HG03571 (cell line): ENCODE measurements at regions not wholly inside any gene's neighbourhood (a gene's known extent, or its start where the extent isn't known, plus 50 kb on each side); places are given as distances from the start of the nearest gene placed in this dataset.

Source experiments
- ATAC-seq: cut with Tn5 transposase; IDR thresholded peaks from one replicate; pipeline ENCODE4 v1.9.1; 2021; ENCODE audit not compliant: unreplicated experiment

DNA sequence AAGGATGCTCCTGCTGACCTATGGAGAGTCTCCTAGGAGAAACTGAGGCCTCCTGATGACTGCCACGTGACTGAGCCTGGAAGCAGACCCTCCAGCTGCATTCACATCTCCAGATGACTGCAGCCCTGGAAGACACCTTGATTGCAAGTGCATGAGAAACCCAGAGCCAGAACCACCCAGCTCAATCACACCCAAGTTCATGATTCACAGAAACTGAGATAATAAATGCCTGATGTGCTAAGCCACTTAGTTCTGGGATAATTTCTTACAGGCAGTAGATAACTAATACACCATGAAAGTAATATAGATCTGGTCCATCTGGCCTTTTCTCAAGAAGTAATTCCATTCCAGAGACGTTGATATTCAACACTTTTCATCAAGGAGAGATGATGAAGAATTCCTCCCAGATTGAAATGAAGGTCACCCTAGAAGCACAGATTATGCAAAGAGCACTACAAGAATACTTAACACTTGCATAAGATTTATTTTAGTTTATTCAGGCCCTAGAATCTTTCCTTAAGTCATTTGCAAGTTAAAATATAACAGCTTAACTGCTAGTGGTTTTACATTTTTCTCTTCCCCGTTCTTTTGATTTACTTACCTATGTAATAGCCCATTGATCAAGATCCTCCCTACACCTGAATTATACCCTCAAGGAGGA is 208.2 kb upstream of the INHBA start:
- no peak for ATAC-seq

DNA sequence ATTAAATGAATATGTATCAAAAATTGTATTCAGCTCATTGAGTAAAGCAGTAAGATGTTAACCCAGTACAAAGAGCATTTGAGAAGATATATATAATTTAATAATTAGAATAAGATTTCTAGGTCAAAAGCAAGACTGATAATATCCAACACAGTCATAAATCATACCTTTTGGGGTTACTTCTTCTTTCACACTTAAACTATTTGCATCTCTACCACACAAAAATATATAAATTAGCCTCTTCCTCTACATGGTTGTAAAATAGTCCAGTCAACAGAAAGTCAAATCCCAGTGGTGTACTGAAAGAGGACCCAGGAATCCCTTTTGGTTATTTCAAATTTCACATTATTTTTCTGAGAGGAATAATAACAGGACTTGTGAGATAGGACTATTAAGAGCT is 204.6 kb upstream of the INHBA start:
- ATAC-seq = no peak

DNA sequence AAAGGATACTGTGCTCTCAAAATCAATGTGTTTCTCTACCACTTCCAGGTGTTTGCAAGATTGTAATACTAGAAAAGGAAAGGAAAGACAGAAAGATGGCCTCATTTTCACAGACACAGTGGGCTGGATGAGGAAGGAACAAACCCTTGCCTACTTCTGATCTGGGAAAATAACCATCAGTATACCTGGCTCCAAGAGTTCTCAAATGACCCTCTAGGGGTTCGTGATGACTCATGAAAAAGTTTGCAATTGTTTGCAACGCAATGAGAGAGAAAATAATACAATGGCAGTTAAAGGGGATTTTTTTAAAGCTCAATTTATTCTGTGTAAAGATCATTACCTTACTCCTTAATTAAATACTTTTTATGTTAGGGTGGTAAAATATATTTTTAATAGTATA is 197.6 kb upstream of the INHBA start:
- no peak for ATAC-seq

DNA sequence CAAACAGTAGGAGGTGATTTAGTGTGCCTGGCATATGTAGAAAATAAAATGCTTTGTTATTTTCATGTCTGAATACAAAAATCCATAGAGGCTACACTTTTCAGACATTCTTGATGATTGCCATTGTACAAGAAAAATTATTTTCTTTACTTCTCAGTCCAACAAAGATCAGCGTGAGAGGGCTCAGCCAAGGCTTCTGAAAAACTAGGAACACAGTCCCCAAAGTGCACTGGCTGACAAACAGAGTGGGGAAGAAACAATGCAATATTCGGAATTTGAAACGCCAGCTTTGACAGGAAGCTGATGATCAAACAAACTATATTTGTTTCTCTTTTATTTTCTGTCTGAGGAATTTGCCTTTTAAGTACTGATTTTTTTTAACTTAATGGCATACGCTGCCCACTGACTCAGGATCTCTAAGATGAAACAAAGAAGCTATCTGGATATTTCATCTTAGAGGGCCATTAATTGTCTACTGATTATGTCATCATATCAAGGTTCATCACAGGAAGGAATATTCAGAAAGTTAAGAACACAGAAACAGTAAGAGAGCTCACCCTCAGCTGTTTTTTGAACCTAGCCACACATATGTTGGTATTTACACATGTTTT is 197.0 kb upstream of the INHBA start:
- no peak for ATAC-seq

DNA sequence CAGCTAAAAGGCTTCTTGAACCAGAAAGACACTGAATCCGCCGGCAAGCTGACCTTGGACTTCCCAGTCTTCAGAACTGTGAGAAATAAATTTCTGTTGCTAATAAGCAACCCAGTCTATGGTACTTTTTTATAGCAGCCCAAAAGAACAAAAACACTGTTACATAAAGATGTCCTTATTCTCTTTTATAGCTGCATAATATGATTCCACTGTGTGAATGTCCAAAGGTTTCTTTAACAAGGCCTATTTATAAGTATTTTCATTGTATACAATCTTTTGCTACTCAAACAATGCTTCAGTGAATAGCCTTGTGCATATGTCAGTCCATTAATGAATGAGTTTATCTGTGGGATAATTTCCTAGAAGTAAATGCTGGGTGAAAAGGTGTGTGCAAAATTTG is 190.8 kb upstream of the INHBA start:
- ATAC-seq = no peak

DNA sequence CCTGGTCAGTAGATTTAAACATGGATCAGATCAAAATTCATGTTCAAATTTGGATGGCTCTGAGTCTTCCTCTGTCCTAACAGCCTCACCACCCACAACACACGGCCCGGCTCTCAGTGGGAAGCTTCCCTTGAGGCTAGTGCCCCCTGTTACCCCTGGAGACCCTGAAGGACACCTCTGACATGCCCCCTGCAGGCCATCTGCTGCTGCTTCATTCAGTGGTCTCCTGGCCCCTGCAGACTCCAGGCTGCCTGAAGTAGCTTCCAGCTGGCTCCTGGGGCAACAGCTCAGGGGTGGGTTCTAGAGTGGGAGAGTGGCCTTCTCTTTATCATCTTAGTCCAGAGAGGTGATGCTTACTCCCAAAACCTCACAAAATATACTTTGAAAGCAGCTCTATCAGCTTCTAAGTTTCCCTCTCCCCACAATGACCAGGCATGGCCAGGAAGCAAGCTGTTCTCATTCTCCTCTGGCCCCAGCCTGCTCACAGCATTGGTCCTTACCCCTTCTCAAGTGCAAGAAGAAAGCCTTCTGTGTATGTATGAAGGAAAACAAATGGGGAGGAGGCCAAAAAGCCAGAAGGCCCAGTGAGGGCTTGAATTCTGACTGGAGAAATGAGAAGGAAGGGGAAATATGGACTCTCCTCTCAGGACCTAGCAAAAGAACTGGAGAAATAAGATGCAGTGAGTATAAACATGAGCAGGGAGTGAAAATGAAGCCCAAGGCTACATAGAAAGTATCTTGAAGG is 189.6 kb upstream of the INHBA start:
- no peak for ATAC-seq

DNA sequence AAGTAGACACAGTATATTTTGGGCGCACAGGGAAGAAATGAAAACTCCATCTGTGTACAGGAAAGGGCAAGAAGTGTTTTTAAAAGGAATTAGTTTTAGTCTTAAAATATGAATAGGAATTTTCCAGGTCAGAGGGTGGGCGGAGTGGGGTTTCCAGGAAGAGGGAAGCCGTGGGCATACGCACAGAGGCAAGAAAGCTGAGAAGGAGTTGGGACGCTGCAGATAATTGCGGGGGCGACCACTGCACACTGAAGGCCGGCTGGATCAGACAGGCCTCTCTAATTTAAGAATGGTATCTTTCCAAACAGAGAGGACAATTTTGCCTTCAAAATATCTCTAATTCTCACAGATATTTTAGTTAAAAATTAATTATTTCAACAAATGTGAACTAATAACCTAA is 189.1 kb upstream of the INHBA start:
- no peak for ATAC-seq

DNA sequence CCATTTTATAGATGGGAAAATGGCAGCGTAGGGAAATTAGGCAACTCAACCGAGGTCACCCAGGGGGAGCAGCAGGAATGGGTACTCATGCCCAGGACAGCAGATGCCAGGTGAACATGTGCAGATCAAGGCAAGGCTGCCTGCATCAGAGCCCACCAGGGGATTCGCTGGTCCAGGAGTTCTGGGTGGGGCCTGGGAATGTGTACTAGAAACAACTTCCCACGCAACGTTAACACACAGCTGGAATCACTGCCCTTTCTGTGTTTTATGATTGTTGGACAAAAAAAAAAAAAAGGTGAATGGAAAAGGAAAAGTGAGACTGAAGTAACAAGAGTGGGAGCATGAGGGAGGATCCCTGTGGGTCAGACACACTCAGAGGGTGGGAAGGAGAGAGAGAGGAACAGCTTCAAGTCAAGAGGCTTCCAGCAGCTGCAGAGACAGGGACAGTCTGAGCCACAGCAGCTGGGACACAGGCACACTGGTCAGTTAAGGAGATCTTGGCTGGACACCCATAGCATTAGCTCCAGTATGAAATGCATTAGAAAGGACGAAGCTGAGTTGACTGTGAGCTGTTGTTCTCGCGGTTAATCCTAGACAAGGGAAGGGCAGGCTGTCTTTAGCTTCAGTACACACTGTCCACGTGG is 187.9 kb upstream of the INHBA start:
- ATAC-seq = no peak

DNA sequence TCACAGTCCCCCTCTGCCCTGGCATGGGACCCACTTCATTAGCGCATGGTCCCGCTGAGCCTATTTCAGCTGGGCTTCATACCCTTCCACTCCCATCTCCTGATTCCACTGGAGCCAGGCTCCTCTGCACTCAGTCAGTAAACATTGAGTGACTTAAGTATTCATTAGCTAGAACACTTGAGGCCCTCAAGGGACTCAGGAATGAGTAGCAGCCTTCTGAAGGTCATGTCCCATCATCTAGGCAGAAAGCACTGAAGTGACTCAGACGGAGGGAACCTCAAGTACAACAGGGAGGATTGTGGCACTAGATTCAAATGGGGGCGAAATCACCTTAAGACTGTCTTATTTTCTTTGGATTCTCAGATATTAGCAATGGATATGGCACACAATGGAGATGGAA is 186.6 kb upstream of the INHBA start:
- no peak for ATAC-seq

DNA sequence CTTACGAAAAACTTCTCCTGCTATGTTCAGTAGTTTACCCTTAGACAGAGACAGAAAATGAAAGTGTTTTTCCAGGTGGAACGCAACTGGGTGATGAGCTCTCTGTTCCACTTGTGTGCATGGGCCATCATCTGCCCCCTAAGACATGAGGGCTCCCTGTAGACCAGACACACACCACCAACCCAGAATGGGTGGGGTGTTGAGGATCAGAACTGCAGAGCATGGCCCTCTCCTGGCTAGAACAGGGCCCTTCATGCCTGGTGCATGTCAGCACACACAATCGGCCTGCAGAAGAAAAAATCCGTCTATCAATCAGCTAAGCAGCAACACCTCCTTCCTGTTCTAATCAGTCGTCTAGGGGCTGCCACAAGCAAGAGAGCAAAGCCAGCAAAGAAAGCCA is 186.2 kb upstream of the INHBA start:
- peak; percentile 62 for ATAC-seq

DNA sequence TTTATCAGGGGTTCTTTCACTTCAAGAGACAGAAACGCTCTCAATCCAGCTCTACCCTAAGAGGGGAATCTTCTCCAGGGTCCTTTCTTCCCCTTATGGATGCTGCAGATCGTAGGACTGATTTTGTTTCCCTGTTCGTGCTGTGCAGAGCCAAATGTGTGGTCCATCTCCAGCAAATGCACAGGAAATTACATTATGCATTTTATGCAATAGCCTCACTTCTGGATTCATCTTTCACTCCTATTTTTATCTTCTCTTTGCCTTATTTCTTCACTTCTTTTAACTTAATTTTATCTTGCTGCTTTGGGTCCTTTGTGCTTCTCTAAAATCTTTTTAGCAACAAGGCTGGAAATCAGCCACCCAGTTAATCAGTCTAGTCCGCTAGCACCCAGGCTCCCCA is 184.5 kb upstream of the INHBA start:
- no peak for ATAC-seq

DNA sequence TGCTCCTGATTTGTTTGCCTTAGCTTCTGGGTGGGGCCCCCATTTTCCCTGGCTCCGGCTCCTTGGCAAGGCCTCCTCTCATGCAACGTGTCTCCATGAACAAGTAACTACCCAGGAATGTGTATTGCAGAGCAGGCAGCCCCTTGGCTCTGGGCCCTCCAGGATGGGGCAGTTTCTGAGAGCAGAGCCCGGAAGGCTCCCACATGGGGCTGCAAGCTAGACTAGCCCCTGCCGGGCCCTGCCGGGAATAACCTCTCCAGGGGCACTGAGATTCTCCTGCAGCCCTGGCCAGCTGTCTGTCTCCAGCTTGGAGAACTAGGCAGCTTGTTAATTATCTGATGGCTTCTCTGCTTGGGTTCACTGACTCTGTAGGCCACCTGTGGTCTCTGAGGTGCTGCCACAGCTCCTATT is 184.0 kb upstream of the INHBA start:
- ATAC-seq = no peak

DNA sequence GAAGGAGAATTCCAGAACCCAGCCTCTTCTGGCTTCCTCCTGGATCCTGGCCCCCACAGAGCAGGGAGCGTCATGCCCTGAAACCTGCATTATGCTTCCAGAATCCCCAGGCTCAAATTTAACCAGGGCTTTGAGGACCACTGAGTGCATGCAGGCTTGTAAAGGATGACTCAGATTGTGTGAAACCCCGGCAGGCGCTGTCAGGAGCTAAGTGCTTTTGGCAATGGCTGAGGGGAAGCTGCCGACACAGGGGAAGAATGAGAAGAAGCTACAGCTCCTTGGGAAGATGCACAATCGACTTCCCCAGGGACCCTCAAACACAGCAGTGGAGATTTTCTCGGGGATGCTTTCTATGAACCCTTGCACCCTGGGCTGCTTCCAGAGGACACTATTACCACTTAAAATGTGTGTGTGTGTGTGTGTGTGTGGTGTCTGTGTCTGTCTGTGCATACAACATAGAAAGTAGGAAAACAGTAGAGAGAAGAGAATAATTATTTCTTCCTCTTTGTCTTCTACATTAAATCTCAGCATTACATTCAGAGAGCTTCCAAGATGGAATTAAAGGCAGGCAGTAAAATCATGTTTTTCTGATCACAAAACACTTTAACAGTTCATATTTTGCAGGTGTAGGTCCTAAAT is 183.5 kb upstream of the INHBA start:
- ATAC-seq = no peak

DNA sequence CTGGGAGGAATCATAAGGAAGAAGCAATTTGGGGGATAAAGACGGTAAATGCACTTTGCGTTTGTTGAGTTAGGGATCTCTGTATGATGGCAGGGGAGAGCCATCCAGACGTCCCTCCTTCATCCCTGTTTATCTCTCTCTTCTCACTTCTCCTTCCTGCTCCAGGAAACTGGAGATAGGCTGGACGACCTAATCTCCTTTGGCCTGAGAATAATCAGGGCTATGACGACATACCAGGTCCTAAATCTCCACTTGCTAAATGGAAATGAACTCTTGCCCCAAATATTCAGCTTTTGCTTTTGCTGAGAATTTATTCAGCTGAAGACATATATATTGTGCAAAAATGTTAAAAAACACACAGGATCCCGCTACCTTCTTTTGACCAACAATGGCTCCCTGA is 182.9 kb upstream of the INHBA start:
- no peak for ATAC-seq

DNA sequence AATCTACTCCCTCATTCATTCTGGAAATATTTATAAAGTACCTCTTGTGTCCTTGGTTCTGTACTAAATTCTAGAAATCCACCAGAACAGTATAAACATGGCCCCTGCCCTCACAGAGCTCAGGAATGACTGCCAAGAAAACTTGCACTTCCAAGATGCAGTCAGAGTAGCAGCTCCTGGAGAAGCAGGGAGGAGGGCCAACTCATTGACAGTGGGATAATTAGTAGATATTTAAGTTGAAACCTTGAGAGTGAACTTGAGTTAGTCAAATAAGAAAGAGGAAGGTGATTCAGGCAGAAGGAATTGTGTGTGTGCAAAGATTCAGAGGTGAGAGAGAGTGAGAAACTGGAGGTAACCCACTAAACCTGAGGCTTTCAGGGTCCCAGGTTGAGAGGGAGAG is 182.2 kb upstream of the INHBA start:
- no peak for ATAC-seq

DNA sequence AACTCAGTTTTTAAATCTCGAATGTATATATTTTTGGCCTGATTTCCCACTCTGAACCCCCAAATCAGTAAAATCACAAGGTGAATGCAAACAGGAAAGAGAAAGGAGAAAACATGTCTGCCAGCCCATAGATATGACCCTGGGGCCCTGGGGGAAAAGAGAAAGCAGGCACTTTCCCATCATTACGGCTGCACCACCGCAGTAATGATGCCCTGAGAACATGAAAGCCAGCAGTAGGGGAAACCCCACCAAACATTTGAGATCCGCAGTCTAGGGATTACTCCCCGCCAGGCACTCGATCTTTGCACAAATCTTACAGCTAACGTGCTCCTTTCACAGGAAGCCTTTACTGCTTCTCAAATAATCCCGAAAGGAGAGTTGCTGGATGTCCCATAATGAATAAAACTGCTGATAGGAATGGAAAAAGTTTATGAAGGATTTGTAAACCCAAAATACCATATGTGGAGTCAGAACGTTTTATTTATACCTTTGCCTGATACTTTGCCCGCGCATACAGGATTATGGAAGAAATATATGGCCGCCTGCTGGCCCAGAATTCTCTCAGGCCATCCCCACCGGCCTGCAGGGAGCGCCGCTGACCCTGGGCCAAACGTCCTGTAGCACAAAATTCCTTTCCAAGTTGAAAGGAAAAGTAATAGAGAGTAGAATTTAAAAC is 180.0 kb upstream of the INHBA start:
- ATAC-seq = peak; percentile 38

DNA sequence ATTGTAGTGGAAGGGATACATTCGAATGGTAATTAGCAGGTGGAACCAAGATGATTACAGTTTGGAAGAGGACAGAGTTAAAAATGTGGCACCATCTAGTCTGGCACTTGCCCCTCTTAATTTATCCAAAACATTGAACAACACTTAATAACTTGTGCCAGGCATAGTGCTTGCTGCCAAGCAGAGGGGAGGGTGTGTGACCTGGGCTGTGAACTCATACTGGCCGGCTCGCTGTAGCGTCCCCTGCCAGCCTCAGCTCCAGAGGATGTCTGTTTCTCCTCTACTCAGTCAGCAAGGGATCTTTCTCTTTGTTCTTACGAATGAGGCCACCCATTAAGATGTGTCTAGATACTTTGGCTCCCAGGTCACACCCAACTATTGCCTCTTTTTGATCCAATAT is 179.4 kb upstream of the INHBA start:
- ATAC-seq = peak; percentile 4

DNA sequence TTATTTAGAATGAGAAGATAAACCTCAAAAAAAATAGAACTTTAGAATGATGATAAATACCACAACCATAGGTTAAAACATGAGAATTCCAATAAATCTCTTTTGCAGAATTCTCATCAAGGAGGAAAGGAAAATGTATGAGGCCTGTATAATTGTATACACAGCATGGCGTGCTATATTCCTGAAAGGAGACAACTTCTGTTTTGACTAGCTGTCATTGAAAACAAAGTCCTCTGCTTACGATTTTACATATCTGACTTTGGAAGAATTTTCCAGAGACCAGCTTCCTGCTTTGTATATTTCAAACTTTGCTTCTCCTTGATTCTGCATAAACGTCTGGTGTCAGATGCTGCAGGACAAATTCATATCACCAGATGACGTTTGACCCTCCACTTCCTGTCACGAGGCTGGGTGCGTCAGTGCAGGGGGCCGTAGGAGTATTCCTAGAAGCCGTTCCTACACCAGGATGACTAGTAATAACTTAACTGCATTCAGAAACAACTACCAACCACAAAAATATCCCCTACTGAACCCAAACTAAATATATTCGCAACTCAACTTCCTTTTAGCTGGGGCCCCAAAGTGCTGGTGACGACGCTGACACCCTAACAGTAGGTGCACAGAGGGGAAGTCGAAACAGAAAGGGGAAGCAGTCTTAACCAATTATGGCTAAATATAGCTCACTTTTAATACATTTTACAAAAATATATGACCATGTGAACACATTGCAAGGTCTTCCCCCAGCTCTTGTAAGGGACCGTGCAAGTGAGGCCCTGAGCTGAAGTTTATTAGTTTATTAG is 178.6 kb upstream of the INHBA start:
- peak; percentile 93 for ATAC-seq

DNA sequence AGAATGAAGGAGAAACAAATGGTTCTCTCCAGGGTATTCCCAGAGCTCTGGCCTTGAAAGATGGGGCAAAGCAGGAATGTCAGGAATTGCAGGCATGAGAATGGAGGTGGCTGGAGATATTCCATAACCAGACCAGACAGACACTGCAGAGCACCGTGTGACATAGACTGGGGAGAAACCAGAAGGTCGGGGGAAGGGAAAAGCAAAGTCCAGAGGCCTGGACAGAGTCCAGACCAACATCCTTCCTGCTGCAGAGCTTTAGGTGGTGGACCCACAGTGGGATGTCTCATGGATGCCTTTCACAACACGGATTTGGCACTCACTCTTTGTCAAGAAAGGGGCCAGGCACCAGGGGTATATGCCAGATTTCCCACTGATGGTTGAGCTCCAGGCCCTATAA is 177.2 kb upstream of the INHBA start:
- no peak for ATAC-seq

DNA sequence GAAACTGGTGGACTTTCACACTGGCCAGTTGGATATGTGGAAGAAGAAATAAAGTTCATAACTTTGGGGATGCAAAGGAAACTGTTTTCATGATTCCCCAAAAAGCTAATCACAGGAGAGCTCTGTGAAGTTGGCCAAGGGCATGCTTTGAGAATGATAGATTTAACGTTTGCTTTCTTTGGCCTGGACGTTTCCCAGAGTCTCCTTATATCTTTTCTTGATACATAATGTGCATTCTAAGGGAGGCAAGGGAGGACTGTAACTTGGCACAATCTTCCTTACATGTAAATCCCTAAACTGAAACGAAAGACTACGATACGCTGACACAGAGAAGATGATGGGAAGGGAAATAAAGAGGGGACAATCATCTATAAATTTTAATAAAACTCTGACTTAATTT is 176.5 kb upstream of the INHBA start:
- ATAC-seq = no peak
